GM18870 (cell line): ENCODE measurements at regions not wholly inside any gene's neighbourhood (a gene's known extent, or its start where the extent isn't known, plus 50 kb on each side); places are given as distances from the start of the nearest gene placed in this dataset.
"Not testable (repeated sequence)": the region's sequence is repeated elsewhere in the genome, so short reads cannot be mapped to it uniquely, and the experiment has no call there.

ENCODE experiments used
- ATAC-seq: cut with Tn5 transposase; IDR thresholded peaks from one replicate; pipeline ENCODE4 v1.9.1; 2021; ENCODE audit warnings: moderate library complexity; ENCODE audit not compliant: unreplicated experiment

GRCh38 chr9:6160579-6160978, 55.0 kb upstream of the IL33 start:
- no peak for ATAC-seq

GRCh38 chr9:6153425-6153824, 62.2 kb upstream of the IL33 start:
- no peak for ATAC-seq

GRCh38 chr9:6152788-6153187, 62.8 kb upstream of the IL33 start:
- no peak for ATAC-seq

- ATAC-seq = no peak
Measured at GRCh38 chr9:6150483-6150882, 65.1 kb upstream of the IL33 start.

- ATAC-seq = no peak
Measured at GRCh38 chr9:6149315-6149714, 66.3 kb upstream of the IL33 start.

- no peak for ATAC-seq
Measured at GRCh38 chr9:6147846-6148245, 67.8 kb upstream of the IL33 start.

GRCh38 chr9:6144947-6145346, 70.7 kb upstream of the IL33 start:
- no peak for ATAC-seq

- ATAC-seq = no peak
Measured at GRCh38 chr9:6142799-6143454, 72.7 kb upstream of the IL33 start.

GRCh38 chr9:6135780-6136179, 79.8 kb upstream of the IL33 start:
- ATAC-seq = not testable (repeated sequence)

- ATAC-seq = no peak
Measured at GRCh38 chr9:6134661-6135180, 80.9 kb upstream of the IL33 start.

- ATAC-seq = peak; percentile 89
Measured at GRCh38 chr9:6133346-6134063, 82.1 kb upstream of the IL33 start.

GRCh38 chr9:6132650-6133049, 83.0 kb upstream of the IL33 start:
- ATAC-seq = no peak

- no peak for ATAC-seq
Measured at GRCh38 chr9:6128030-6128429, 87.6 kb upstream of the IL33 start.

GRCh38 chr9:6126377-6126776, 89.2 kb upstream of the IL33 start:
- ATAC-seq = no peak

- ATAC-seq = no peak
Measured at GRCh38 chr9:6123416-6123815, 92.2 kb upstream of the IL33 start.

- no peak for ATAC-seq
Measured at GRCh38 chr9:6121707-6122106, 93.9 kb upstream of the IL33 start.

GRCh38 chr9:6114424-6114823, 99.0 kb upstream of the RANBP6 start:
- ATAC-seq = no peak

- no peak for ATAC-seq
Measured at GRCh38 chr9:6113819-6114218, 98.4 kb upstream of the RANBP6 start.

GRCh38 chr9:6113312-6113711, 97.9 kb upstream of the RANBP6 start:
- ATAC-seq = no peak

GRCh38 chr9:6109986-6110385, 94.6 kb upstream of the RANBP6 start:
- no peak for ATAC-seq

GRCh38 chr9:6109571-6109970, 94.1 kb upstream of the RANBP6 start:
- ATAC-seq = no peak

GRCh38 chr9:6106711-6107339, 91.4 kb upstream of the RANBP6 start:
- ATAC-seq = peak; percentile 61
